Ovary (tissue), 1 donor: ENCODE measurements at regions not wholly inside any gene's neighbourhood (a gene's known extent, or its start where the extent isn't known, plus 50 kb on each side); places are given as distances from the start of the nearest gene placed in this dataset.

ENCODE experiments used
- EP300 ChIP-seq: sonication (generic); formaldehyde crosslinking; IDR thresholded peaks from one replicate; pipeline ENCODE4 v1.6.1; 2017; ENCODE audit warnings: antibody characterized with exemption
- POLR2A ChIP-seq: fragments of 450-650 bp; IDR thresholded peaks from one replicate; pipeline ENCODE4 v1.6.1; 2017; ENCODE audit warnings: antibody characterized with exemption, mild to moderate bottlenecking, moderate library complexity

DNA sequence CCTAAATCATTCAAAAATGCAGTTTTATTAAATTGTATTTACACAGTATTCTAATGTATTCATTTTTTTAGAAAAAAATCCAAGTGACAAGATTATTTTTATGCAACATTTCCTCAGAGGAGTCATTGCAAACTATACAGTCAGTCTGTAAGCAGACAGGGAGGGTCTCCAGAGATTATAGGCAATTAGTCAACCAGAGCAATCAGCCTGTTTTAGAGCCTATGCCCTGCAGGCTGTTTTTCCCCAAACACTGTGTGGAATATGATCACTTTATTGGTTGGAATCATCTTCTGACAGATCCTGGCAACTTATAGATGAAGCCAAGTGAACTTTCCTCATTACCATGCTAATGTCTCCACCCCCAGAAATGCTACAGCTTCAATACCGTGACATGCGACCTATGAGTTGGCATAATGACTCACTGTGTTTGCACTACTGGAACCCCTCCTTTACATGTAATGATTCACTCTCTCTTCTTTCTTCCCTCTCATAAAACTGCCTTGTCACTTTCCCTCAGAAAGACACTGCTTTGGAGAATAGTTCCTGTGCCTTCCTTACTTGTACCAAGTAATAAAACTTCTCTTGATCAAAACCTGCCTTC is 577.7 kb upstream of the FTMT start:
- TF ChIP-seq POLR2A, result no peak
- TF ChIP-seq EP300, result no peak
